GM18909 (cell line): ENCODE measurements at regions not wholly inside any gene's neighbourhood (a gene's known extent, or its start where the extent isn't known, plus 50 kb on each side); places are given as distances from the start of the nearest gene placed in this dataset.

Source experiments
- ATAC-seq: cut with Tn5 transposase; IDR thresholded peaks from one replicate; pipeline ENCODE4 v1.9.1; 2021; ENCODE audit warnings: mild to moderate bottlenecking; ENCODE audit not compliant: unreplicated experiment, poor library complexity

DNA sequence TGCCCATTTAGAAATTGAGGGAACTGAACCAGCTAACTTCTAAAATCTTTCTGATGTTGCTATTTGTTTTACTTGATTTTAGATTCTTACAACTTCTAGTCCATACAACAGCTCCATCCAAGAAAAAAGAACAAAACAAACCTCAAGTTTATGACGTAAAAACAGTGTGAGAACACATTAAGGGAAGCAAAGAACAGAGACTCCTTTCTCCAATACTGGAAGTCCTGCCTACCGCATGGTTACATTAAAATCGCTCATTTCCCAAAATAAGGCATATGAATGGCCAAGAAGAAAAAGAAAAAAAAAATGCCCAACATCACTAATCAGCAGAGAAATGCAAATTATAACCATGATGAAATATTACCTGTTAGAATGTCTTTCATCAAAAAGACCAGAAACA, 110.0 kb downstream of the TRIB2 start:
- no peak for ATAC-seq

DNA sequence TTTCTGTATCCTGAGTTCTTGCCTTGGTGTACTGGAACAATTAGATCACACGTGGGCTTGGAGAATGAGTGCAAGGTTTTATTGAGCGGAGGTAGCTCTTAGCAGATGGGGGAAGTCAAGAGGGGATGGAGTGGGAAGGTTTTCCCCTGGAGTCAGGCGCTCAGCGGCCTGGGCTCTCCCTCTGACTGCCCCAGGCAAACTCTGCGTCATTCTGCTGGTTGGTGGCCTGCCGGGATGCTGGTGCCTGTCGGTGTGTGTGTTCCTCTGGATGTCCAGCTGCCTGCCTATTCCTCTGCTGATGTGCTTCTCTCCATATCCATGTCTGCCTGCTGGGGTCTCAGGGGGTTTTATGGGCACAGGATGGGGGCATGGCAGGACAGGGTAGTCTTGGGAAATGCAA, 111.0 kb downstream of the TRIB2 start:
- no peak for ATAC-seq

DNA sequence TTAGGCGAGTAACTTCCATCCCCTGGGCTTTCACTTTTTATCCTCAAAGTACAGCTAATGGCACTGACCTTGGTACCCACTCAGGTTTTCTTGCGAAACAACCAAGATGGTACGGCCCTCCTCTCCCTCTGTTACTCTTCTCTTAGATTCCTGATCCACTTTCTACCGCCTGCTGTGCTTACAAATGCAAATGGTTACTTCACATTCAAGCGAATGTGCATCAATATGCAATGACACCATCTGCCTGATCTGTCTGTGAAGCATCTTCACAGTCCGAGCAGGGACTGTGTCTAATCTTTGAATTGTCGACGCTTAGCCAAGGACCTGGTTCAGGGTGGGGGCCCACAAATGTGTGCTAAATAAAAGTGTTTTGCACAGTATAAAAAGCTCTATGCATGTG, 112.2 kb downstream of the TRIB2 start:
- no peak for ATAC-seq

DNA sequence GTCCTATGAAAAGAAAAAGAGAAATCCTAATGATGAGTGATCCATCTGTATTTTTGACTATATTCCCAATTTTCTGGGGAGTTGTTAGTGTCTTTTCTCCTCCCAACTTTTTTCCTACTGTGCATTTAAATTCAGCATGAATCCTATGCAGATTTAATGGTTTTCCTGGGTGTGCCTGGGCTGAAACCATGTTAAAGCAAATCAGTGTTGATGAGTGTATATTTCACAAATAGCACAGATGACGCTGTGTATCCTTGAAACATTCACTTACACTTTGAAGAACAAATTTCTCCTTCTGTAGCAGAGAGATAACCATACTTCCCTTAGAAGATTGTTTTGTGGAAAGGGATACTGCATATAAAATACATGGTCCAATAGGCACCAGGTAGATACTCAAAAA, 114.3 kb downstream of the TRIB2 start:
- ATAC-seq = no peak

DNA sequence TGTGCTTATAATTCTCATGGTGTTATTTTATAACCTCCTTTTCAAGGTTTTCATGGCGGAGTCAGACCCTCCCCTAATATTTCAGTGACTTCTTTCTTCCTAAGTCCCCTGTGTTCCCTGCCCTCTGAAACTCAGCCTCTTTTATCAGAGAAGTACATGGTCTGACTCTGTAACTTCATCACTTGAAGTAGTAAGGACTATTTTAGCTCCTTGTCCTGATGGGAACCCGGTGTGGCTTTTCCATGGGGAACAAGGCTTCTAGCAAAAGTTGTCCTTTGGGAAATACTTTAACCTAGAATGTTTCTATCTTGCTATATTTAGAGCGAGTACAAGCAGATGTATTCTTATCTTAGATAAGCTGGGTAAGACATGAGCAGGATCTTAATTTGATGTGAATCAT, 117.5 kb downstream of the TRIB2 start:
- no peak for ATAC-seq

DNA sequence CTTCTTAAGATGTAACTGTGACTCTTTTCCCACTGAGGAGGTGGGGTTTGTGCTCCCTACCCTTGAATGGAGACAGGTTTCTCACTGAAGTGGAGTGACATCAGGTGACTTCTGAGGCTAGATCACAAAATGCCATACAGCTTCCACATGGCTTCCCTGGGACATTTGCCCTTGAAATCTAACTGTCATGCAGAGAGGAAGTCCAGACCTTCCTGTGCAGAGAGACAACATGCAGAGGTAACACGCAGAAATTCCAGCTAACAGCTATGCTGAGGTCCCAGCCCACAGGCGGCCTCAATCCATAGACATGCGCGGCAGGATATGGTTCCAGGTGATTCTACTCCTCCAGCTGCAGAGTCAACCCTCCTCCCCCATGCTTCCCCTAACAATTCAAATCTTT, 119.0 kb downstream of the TRIB2 start:
- ATAC-seq = no peak

DNA sequence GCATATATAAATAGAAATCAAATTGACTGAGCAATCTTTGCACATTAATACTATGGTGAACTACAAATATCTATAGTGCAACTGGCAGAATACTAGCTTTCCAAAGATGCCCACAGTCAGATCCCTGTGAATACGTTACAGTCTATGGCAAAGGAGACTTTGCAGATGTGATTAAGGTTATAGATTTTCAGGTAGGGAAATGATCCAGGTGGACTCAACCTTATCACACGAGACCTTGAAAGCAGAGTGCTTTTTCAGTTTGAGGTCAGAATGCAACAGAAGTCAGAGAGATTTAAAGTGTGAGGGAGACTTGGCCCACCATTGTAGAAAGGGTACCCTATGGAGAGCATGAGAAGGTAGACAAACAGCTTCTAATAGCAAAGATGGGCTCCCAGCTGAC, 122.6 kb downstream of the TRIB2 start:
- ATAC-seq = no peak

DNA sequence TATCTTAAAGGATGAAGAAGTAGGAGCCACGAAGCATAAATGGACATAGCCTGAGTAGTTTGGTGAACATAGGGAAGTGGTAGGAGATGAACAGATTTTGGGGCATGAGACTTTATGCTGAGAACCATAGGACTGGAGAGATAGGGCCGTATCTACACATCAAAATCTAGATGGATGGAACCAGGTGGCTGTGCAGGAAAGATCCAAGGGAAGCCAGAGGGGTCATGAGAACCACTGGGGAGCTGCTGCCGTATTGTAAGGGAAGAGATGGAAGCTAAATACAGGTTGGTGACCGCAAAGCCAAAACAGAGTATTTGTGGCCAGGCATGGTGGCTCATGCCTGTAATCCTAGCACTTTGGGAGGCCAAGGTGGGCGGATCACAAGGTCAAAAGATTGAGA, 124.3 kb downstream of the TRIB2 start:
- ATAC-seq = no peak

DNA sequence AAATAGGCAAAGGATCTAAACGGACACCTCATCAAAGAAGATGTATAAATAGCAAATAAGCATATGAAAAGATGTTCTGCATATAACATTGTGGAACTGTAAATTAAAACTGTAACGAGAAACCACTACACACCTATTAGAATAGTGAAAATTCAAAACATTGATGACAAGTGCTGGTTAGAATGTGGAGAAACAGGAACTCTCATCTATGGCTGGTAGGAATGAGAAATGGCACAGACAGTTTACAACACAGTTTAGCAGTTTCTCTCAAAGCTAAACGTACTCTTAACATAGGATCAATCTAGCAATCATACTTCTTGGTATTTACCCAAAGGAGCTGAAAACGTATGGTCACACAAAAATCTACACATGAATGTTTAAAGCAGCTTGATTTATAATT, 126.2 kb downstream of the TRIB2 start:
- ATAC-seq = no peak

DNA sequence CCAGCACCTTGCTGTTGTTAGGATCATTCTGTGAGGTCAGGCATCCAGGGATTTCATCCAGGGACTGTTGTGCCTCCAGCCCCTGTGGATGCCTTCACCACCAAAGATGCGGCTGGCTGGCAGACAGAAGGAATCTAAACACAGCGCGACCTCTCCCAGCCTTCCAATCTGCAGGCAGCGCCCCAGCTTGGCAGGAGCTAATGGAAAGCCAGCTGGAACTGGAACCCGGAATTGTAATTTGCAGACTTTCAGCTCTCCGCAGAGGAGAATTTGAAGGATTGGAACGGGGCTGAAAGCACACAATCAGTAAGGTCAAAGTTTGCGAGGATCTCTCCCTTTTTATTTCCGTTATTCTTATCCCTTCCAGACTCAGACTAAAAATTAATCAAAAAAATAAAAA, 127.8 kb downstream of the TRIB2 start:
- ATAC-seq = no peak

DNA sequence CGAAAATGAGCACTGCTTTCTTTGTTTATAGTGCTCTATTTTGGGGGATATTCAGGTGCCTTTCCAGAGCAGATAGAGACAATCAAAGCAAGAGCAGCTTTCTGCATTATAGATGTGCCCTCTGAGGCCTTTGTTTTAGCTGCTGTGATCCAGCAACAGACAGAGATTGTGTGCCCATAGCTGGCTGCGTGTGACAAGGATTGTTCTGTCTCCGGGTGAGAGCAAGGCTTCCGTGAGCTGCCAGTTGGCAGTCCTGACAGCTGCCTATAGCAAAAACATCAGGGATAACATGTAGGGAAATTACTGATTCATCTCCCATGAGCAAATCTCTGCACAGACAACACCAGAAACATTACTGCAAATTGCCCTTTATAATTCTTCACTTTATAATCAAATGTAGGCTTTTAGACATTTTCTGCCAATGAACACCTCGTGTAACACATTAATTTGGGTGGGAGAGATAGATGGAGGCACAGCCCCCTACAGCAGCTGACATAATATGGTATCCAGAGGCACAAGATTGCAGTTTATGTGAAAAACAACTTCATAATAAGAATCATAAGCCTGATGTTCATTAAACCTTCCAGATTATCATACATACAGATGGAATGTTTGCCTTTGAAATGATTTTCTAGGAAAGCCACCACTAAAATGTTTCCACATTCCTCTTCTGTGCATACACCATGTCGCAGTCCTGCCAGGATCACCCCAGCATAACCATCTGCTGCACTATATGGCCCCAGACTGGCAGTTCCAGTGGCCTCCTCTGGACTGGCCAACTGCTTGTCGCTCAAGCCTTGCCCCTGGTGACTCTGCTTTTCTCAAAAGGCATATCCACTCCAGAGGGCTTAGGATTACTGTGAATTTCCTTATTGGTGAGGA, 131.2 kb downstream of the TRIB2 start:
- no peak for ATAC-seq

DNA sequence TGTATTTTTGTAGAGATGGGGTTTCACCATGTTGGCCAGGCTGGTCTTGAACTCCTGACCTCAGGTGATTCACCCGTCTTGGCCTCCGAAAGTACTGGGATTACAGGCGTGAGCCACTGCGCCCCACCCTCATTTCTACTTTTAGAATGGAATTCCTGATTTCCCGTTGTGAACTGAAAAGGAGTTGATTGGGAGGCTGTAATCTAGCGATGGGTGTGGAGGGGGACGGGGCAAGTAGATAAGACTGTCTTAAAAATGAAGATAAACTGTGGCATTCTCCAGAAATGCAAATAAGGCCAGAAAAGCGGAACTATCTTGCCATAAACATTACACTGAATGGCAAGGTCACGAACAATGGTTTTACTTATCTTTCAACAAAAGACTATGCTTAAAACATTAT, 135.4 kb downstream of the TRIB2 start:
- ATAC-seq = no peak

DNA sequence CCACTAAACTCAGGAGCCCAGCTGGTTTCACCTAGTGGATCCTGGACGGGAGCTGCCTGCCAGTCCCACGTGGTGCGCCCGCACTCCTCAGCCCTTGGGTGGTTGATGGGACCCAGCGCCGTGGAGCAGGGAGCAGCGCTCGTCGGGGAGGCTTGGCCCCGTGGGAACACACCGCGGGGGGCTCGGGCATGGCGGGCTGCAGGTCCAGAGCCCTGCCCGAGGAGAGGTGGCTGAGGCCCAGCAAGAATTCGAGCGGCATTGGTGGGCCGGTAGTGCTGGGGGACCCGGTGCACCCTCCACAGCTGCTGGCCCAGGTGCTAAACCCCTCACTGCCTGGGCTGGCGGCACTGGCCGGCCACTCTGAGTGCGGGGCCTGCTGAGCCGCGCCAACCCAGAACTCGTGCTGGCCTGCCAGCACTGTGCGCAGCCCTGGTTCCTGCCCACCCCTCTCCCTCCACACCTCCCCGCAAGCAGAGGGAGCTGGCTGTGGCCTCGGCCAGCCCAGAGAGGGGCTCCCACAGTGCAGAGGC, 137.3 kb downstream of the TRIB2 start:
- ATAC-seq = no peak

DNA sequence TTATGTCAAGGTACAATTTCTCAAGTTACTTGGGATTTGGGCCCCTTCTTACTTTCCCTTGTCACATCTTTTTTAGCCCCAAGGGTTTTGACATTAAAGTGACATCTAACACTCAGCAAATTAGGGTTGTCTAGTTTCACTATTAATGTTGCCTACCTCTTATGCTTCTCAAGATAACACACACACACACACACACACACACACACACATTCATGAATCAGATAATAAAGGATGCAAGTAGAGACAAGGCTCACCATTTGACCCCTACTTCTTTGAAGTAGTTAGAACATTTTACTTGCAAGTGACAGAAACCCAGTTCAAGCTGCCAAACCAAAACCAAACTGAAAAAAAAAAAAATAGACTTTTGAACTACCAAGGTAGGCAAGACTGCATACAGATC, 138.8 kb downstream of the TRIB2 start:
- no peak for ATAC-seq

DNA sequence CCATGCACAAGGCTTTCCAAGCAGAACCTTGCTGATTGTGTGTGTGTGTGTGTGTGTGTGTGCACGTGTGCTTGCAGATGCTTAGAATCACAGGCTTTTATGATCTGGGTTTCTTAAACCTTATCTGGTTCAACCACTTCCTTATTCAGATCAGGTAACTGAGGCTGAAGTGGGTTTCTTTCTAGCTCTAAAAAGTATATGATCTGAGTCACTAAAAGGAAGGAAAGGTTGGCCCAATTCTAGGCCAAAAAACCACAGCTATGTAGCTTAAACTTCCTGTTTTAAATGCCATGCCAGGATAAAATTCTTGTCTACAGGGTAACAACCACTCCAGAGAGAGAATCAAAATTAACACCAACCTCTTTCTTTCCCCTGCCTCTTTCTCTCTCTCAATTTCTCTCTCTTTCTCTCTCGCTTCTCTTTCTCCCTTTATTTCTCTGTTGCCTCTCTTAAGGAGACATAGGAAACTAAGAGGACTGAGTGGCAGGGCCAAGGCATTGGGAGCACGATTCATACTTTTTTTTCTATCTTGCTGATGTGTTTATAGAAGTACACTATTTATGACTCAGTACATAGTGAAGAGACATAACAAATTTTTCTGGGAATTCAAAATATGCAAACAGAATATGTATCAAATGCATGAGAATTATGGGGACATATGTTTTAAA, 140.3 kb downstream of the TRIB2 start:
- ATAC-seq = no peak

DNA sequence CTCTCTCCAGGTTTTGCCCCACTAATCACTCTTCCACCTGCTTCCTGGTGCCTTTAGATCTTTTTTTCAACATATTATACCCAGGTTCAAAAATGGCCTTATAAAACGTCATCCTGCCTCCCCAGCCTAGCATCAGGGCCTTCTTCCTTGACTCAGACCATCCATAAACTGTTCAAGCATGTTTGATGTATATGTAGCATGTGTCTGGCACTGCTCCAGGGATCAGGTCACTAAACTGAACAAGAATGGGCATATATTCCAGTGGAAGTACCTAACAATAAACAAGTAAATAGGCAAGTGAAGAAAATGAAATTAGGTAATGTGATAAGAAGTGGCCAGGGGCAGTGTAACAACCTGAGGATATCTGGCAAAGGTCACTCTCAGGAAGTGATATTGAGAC, 141.2 kb downstream of the TRIB2 start:
- ATAC-seq = no peak

DNA sequence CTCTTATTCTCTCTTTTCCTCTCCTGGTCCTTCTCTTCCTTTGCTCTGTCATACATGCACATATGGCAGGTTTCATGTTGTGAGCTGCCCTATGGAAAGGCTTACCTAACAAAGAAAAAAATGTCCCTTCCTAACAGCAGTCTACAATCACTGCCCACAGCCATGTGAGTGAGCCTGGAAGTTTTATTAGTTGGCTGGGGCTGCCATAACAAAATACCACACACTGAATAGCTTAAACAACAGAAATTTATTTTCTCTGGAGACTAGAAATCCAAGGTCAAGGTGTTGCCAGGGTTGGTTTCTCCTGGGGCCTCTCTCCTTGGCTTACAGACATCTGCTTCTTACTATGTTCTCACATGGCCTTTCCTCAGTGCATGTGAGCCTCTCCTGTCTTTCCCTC, 142.1 kb downstream of the TRIB2 start:
- no peak for ATAC-seq

DNA sequence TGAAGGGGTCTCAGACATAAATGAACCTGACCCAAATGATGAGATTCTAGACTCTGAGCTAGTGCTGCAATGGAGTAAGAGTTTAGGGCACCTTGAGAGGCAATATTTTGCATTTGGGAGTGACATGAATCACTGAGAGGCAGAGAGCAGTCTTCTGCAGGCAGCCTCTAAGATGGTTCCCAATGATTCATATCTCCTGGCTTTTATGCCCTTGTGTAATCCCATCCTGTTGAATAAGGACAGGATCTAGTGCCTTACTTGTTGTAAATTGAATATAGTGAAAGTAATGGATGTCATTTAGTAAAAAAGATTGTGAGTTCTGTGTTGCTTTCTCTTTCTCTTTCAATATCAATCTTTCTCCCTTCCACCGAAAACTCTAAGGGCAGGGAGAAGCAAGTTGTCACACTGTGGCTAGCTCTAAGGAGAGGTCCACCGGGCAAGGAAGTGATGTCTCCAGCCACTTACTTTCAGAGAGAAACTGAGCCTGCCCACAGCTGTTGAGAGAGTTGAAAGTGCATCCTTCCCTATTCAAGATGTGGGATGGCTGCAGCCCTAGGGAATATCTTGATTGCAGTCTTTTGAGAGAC, 144.7 kb downstream of the TRIB2 start:
- no peak for ATAC-seq

DNA sequence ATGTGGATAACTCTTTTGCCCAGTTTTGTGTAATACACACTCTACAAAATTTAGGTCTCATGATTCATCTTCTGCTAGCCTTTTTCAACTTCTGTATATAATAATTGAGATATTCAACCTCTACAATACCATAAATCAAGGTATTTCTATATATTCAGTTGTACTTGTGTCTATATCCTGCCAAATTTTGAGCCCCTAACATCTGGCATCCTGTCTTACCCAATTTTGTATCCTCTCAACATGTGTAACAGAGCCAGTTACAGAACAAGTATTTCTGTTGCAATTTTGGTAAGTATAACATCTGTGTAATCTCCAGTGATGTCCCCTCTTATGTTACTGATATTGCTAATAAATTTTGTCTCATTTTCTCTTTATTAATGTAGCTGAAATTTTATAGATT, 145.8 kb downstream of the TRIB2 start:
- no peak for ATAC-seq

DNA sequence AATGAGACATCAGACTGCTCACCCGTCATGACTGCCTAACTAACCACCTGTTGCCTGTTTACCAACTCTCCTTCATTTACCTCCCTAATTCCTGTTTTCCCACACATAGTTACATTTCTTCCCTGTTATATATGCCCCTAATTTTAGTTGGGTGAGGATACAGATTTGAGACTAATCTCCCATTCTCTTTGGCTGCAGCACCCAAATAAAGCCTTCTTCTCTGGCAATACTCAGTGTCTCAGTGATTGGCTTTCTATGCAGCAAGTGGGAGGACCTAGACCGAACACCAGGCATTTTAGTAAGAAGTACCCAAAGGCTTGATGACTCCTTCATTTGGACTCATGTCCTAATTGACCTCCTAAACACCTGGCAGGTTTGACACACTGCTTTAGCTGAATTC, 147.2 kb downstream of the TRIB2 start:
- no peak for ATAC-seq

DNA sequence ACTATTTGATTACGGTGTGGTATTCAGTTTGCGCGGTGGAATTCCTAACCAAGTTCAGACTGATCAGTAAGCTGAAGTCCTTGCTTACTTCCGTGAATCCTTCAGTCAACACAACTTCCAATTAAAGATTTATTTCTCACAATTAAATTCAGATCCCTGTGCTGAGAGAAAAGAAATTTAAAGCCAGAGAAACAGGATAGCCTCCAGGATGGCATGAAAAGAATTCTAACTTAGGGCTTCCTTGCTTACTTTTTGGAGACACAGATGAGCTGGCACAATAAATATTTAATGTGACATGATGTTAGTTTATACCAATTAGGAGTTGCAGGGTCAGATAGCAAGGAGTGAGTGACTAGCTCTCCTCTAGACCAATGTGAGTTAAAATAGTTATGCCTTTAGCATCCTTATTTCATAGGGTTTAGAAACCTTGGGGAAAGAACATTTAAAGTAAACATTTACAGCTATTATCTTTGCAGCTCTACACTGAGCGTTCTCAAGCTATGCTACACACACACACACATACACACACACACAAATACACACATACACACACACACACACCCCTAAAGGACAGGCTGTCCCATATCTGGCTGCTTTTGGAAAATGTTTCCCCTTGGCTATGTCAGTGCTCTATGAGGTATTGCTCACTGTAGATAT, 151.0 kb downstream of the TRIB2 start:
- ATAC-seq = no peak
